ENCODE measurements at regions not wholly inside any gene's neighbourhood (a gene's known extent, or its start where the extent isn't known, plus 50 kb on each side); places are given as distances from the start of the nearest gene placed in this dataset.
"Not testable (repeated sequence)": the region's sequence is repeated elsewhere in the genome, so short reads cannot be mapped to it uniquely, and the experiment has no call there.

DNA sequence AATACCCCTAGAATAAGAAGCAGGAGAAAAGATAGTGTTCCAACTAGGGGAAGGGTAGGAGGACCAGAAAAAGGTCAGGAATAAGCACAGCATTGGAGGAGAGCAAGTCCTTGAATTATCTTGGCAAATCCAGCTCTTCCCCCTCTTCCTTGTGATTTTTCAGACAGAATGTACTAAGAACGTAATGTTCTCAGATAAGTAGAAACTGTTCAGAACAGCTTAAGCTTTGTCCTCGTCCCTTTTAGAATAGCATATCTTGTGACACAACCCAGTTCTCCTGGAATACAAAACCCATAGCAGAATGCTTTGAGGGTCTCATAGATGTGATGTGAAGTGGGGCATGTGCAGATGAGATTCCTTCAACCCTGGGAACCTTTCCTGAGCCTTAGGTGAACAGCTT lies 97.4 kb downstream of the EMB start:
- no peak for DNase-seq

DNA sequence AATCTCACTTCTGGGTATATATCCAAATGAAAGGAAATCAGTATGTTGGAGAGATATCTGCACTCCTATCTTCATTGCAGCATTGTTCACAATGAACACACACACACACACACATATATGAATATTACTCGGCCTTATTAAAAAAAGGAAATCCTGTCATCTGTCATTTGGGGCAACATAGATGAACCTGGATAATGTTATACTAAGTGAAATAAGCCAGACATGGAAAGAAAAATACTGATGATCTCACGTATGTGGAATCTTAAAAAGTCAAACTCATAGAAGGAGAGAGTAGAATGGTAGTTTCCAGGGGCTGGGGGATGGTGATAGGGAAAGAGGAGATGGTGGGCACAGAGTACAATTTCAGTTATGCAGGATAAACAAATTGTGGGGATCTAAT lies 100.3 kb downstream of the EMB start:
- no peak for DNase-seq

DNA sequence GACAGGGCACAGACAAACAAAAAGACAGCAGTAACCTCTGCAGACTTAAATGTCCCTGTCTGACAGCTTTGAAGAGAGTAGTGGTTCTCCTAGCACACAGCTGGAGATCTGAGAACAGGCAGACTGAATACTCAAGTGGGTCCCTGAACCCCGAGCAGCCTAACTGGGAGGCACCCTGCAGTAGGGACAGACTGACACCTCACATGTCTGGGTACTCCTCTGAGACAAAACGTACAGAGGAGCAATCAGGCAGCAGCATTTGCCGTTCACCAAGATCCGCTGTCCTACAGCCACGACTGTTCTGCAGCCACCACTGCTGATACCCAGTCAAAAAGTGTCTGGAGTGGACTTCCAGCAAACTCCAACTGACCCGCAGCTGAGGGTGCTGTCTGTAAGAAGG lies 110.5 kb downstream of the EMB start:
- DNase-seq = not testable (repeated sequence)

DNA sequence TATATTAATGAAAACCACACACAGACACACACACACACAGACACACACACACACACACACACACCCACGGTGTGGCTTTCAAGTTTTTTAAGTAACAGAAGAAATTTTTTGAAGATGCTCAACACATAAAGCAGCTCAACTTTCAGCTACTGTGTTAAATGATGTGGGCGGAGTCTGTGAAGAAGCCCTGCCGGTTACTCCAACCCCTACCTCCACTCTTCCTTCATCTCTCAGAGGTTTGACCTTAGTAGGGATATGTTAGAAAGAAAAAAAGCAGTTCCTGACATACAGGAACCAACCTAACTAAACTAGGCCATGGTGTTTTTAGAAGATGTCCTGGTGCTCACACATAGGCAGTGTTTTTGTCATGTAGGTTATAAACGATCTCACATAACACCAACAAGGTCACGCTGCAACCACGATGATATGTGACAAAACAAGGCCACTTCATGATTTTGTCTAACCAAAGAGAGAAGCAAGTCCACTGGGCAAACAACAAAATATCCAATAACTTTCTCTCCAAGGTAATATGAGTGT lies 112.8 kb downstream of the EMB start:
- DNase-seq = no peak

DNA sequence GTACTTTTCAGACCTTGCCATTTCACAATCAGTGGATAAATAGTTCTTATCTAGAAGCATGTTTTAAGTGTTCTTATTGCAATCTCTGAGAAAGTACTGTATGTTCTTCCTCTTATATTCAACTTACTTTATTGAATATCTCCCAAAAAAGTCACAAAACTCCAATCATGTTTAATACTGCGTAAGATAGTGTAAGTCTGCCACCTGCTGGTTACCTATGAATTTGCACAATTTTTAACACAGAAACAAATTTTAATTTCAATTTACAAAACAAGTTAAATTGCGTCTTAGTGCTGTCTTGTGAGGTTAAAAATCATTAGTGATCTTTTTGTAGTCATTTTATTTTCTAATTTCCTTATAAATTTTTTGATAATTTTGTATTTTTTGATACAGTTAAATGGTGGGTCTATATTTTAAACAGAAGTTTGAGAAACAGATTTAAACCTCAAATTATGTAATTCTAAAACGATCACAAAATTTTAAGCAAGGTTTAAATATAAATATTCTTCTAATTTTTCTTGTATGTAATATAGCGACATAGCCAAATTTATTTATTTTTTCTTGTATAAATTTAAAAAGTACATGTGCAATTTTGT lies 115.8 kb downstream of the EMB start:
- peak; percentile 4 for DNase-seq

DNA sequence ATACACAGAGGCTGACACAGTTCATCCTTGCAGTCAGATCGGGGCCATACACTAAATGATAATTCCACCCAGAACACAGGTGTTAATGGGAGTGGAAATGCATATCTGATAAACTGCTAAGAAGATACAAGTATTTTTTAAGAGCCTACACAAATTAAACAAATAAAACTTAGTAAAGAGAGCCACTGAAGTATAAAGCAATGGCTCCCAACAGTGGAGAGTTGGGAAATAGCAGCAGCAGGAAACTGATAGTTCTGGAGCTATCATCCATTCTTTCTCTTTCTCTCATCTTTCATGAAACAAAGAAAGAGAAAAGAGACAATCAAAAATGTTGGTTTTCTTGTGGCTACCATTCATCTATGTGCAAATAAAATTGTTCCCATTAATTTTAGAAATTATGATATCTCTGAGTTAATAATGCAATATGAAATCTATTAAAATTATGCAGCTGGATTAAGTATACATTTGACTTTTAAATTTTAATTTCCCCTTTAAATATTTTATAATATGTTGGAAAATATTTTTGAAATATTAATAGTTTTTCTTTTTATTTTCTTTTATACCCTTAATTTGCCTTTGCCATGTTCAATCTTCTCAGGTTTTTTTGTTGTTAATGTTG lies 120.8 kb downstream of the EMB start:
- DNase-seq = no peak

DNA sequence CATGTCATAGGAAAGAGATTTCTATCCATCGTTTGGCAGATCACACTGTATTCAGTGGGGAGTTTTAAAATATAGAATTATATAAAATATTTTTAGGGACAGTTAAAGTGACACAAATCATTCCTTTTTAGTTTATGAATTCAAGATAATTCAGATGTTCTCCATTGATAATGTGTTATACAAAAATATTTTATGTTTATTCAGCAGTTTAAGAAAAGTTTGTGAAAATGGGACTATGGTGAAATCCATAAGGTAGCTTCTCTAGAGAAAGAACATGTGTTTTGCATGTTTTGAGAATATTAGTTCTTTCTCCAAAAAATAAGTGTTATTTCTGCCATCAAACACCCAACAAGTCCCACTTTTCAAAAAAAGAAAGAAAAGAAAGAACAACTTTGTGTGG lies 122.9 kb downstream of the EMB start:
- no peak for DNase-seq

DNA sequence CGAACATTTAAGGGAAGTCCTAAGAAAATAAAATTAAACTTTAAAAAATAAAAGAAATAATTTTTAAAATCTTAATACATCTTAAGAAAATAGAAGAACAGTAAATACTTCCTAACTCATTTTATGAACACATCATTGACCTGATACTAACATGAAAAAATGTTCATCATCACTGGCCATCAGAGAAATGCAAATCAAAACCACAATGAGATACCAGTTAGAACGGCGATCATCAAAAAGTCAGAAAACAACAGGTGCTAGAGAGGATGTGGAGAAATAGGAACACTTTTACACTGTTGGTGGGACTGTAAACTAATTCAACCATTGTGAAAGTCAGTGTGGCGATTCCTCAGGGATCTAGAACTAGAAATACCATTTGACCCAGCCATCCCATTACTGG lies 134.6 kb downstream of the EMB start:
- not testable (repeated sequence) for DNase-seq

DNA sequence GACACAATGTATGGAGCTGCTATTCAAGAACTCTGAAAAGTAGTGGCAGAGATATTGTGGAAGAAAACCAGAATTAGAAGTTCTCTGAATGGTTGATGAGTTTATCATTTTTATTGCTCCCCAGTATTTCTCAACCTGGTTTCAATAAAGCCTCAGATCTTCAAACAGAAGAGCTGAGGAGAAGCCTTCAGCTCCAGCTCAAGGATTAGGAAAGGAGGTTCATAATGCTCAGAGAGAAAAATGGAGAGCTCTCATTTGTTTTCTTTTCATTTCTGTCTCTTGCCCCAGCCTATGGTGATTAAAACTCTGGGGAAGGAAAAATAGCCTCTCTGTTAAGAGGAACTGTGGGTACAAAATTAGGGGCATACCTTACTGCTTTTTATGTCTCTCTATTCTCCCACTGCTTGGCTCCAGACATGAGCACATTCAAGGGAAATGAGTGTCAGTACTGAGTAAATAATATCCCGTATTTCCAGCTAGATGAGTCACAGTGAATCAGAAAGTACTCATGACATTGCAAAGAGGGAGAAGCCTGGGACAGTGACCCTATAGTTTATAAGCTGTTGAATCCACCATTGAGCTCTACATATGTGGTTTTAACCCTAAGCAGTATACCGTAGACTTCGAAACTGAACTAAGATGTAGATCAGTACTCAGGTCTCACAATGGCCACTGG lies 138.1 kb downstream of the EMB start:
- DNase-seq = no peak

DNA sequence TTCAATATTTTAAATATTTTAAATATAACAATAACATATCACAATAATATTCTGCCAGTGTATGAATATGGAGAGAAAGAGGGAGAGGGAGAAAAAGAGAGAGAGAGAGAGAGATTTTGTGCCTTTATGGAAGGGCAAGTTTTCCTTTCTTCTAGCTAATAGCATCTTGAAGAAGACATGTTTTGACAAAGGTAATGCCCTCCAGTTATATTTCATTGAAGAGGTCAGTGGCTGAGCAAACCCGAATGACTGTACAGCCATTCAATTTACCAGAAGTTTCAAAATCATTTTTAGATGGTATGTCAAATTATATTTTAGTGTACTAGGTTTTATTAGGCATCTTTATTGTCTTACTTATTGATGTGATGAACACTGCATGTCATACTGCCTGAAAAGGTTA lies 139.3 kb downstream of the EMB start:
- DNase-seq = no peak

DNA sequence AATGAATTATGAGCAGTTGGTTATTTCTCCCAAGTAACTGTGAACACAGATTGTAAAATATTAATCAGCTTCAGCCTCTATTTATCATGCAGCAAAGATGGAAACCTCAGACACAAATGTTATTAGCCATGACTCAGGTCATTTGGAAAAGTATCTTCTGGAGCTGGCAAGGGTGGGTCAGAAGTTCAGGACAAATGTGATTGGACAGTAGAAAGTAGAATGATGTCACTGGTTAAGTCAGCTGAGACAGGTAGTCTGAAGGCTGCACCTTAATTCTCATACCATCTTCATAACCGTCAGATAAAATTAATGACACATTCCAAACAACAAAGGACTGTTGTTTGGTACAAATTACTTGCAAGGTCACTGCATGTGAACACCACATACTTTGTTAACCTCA lies 140.2 kb downstream of the EMB start:
- DNase-seq = no peak

DNA sequence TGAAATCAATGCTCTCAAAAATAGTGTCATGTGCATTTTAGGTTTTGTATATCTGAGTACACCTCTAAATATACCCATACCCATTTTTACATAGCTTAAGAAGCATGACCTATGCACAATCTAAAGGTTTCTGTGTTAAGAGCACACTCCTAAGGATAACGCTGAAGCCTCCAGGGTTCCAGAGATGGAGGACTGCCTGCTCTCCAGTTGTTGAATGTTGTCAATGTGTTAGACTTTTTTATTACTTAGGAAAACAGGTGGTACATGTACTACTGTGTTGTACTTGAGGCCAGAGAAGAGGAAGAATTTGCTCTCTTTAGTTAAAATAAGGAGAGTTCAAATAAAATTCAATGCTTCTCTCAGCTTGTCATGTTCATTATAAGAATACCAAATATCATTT lies 141.2 kb downstream of the EMB start:
- no peak for DNase-seq

DNA sequence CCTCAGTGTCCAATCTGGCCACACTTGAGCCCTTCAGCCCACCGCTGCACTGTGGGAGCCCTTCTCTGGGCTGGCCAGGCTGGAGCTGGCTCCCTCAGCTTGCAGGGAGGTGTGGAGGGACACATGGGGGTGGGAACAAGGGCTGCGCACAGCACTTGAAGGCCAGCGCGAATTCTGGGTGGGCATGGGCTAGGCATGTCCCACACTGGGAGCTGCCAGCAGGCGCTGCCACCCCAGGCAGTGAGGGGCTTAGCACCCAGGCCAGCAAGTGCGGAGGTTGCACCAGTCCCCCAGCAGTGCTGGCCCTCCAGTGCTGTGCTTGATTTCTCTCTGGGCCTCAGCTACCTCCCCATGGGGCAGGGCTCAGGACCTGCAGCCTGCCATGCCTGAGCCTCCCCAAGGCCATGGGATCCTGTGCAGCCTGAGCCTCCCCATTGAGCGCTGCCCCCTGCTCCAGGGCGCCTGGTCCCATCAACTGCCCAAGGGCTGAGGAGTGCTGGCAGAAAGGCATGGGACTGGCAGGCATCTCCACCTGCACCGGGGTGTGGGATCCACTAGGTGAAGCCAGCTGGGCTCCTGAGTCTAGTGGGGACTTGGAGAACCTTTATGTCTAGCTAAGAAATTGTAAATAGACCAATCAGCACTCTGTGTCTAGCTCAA lies 148.2 kb downstream of the EMB start:
- DNase-seq = no peak

DNA sequence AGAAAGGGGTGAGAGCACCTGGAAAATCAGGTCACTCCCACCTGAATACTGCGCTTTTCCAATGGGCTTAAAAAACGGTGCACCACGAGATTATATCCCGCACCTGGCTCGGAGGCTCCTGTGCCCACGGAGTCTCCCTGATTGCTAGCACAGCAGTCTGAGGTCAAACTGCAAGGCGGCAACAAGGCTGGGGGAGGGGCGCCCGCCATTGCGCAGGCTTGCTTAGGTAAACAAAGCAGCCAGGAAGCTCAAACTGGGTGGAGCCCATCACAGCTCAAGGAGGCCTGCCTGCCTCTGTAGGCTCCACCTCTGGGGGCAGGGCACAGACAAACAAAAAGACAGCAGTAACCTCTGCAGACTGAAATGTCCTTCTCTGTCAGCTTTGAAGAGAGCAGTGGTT lies 160.6 kb downstream of the EMB start:
- not testable (repeated sequence) for DNase-seq
